GM08714 (cell line): ENCODE measurements at regions not wholly inside any gene's neighbourhood (a gene's known extent, or its start where the extent isn't known, plus 50 kb on each side); places are given as distances from the start of the nearest gene placed in this dataset.

Experiments used
- H3K4me3 ChIP-seq: fragments of 200-500 bp; sonication (Bioruptor generic); 2 replicates; pipeline ENCODE4 v1.5.1; 2014; ENCODE audit warnings: mild to moderate bottlenecking, low read length, inconsistent platforms
- ZNF274 ChIP-seq: IDR thresholded peaks from 2 replicates; pipeline ENCODE4 v1.6.1; 2012; ENCODE audit warnings: mild to moderate bottlenecking, low read depth, low read length

DNA sequence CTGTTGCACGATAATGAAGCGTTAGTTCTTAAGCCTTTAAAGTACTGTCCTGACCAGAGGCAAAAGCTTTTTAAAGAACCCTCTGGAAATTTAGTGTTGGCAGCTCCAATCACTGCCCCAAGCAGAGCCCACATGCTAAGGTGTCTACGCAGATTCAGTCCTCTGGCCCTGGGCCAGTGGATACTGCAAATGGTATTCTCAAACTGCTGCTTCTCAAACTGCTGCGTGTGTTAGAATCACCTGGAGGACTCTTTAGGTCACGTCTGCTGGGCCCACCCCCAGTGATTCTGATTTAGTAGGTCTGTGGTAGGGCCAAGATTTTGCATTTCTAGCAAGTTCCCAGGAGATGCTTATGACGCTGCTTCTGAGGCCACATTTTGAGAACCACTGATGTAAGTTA is 96.0 kb upstream of the CCDC28A start:
- no peak for TF ChIP-seq ZNF274
- no peak overlapping the region for H3K4me3 ChIP-seq

DNA sequence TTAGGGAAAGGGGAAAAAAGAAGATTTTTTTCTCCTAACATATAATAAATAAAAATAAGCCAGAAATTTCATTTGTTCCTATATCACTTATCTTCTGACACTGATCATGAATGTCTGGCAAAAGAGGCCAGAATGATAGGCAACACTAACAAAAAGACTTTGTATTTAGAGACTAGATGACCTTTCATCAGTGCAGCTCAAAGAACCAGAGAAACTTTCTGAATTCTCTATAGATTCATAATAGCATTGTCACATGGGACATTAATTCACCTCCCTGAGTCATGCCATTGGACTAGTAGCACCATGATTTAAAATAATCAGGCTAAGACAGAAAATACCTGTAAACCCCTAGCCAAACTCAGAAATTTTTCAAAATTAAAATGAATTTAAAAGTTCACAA is 95.4 kb upstream of the CCDC28A start:
- no peak overlapping the region for H3K4me3 ChIP-seq
- no peak for TF ChIP-seq ZNF274

DNA sequence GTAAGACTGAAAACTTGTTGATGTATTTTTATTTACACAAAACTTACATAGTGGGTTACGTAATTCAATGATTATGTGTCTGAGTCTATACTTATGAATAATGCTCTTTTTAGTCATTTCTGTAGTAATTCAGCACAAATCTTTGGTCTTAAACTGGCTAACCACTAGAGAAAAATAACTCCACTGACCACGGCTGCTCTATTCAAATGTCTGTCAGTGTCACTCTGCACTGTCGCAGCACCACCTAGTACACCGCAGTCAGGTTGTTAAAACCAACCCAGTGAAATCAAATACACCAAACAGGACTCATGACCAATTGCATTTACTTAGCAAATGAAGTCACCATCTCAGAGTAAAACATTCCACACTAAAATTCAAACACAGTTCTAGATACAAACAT is 93.5 kb upstream of the CCDC28A start:
- H3K4me3 ChIP-seq, result no peak overlapping the region

DNA sequence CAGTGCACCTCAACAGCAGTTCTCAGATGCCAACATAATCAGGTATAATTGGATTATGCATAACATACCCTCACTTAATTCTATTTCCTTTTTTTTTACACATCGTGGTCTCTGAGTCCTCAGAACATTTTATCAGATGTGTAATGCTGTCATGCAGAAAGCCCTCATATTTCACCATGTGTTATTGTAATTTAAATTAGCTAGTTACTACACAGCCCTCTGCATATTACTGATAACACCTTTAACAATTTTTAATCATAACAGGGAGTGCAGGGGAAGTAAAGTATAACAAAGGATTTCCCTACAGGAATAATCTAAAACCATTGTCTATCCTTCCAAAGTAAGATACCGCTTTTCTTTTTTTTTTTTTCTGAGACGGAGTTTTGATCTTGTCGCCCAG is 91.9 kb upstream of the CCDC28A start:
- no peak for TF ChIP-seq ZNF274
- H3K4me3 ChIP-seq, result no peak overlapping the region

More for the DNA sequence above, 93.5 kb upstream of the CCDC28A start:
- TF ChIP-seq ZNF274, result no peak

GRCh38 chr6:138682704-138683527 is 90.7 kb upstream of the CCDC28A start:
- no peak overlapping the region for H3K4me3 ChIP-seq
- no peak for TF ChIP-seq ZNF274

DNA sequence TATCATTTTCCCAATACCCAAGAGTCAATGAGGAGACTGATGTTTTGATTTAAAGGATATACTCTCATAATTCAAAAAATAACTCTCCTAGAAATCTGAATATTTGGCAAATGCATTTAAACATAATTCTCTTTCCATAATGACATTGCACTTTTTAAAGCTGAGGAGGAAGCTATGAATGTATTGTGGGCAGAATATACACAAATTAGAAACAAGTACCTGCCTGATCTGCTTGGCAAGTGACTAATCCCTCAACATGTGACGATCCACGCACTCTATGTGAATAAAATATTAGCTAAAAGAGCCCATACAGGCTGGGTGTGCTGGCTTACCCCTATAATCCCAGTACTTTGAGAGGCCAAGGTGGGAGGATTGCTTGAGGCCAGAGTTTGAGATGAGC is 88.3 kb upstream of the CCDC28A start:
- no peak overlapping the region for H3K4me3 ChIP-seq
- no peak for TF ChIP-seq ZNF274

GRCh38 chr6:138685781-138686180 is 87.8 kb upstream of the CCDC28A start:
- TF ChIP-seq ZNF274, result no peak
- H3K4me3 ChIP-seq, result no peak overlapping the region

- TF ChIP-seq ZNF274, result no peak
- H3K4me3 ChIP-seq, result no peak overlapping the region
These were observed 85.0 kb upstream of the CCDC28A start for GRCh38 chr6:138688580-138688979.

DNA sequence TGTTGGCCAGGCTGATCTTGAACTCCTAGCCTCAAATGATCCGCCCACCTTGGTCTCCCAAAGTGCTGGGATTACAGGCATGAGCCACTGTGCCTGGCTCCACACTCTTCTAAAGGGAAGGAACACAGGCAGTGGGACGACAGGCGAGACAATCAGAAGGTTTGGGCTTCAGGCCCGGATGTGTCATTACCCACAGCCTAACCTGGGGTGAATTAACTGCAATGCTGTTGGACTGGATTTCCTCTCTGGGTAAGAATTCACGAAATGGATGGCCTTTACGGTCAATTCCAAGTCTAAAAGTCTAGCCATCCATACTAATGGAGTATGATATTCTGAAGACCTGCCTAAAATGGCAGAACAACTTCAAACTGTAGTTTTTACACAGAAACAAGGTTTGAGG is 83.7 kb upstream of the CCDC28A start:
- TF ChIP-seq ZNF274, result no peak
- no peak overlapping the region for H3K4me3 ChIP-seq

DNA sequence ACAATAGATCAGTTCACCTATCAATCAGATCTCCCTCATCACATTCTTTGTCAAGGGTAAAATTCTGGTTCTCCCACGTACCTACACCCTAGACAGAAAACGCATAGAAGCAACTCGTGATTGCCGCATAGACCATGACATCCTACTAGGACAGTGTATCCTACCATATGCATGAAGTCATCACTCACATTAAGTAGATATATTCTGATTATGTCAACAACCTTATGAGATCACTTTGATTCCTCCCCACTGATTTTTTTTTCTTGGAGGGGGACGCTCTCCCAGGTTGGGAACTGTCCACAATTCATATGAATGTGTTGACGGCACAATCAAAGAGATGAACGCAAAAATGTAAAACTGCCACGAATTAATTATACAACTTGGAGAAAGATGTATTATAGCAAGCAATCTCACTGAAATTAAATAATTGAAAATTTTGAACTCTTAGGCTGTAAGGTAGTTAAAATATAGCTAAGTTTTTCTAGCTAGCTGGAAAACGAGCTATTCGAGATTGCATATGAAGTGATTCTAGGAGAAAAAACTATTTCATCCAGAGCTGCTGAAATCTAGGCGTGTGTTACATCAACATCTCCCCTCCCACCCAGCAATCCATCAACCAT is 82.5 kb upstream of the CCDC28A start:
- peak overlapping the region; percentile 87 for H3K4me3 ChIP-seq
- no peak for TF ChIP-seq ZNF274

- H3K4me3 ChIP-seq, result peak overlapping the region; percentile 87
- TF ChIP-seq ZNF274, result no peak
These were observed 81.9 kb upstream of the CCDC28A start for GRCh38 chr6:138691595-138692057.

GRCh38 chr6:138692058-138692977 is 81.3 kb upstream of the CCDC28A start:
- no peak for TF ChIP-seq ZNF274
- H3K4me3 ChIP-seq, result peak overlapping the region; percentile 87

- peak overlapping the region; percentile 87 for H3K4me3 ChIP-seq
- no peak for TF ChIP-seq ZNF274
These were observed 80.3 kb upstream of the CCDC28A start for GRCh38 chr6:138692978-138693909.
